GM18861 (cell line): ENCODE measurements at regions not wholly inside any gene's neighbourhood (a gene's known extent, or its start where the extent isn't known, plus 50 kb on each side); places are given as distances from the start of the nearest gene placed in this dataset.

Experiments
- ATAC-seq: cut with Tn5 transposase; IDR thresholded peaks from one replicate; pipeline ENCODE4 v1.9.1; 2021; ENCODE audit not compliant: unreplicated experiment

GRCh38 chr11:82676483-82677094 lies 57.1 kb downstream of the FAM181B start:
- ATAC-seq, result no peak

GRCh38 chr11:82675838-82676237 lies 57.8 kb downstream of the FAM181B start:
- no peak for ATAC-seq

- ATAC-seq, result no peak
Measured at GRCh38 chr11:82673631-82674030, 60.0 kb downstream of the FAM181B start.

- no peak for ATAC-seq
Measured at GRCh38 chr11:82671451-82671850, 62.2 kb downstream of the FAM181B start.

- no peak for ATAC-seq
Measured at GRCh38 chr11:82663535-82663934, 70.1 kb downstream of the FAM181B start.

GRCh38 chr11:82653752-82654151 lies 79.9 kb downstream of the FAM181B start:
- no peak for ATAC-seq

- no peak for ATAC-seq
Measured at GRCh38 chr11:82639251-82639650, 94.4 kb downstream of the FAM181B start.

- no peak for ATAC-seq
Measured at GRCh38 chr11:82636615-82637014, 97.0 kb downstream of the FAM181B start.

GRCh38 chr11:82634091-82634490 lies 99.6 kb downstream of the FAM181B start:
- no peak for ATAC-seq

GRCh38 chr11:82631722-82632630 lies 101.7 kb downstream of the FAM181B start:
- ATAC-seq, result peak; percentile 48

- ATAC-seq, result no peak
Measured at GRCh38 chr11:82610671-82611070, 123.0 kb downstream of the FAM181B start.

GRCh38 chr11:82606738-82607137 lies 126.9 kb downstream of the FAM181B start:
- ATAC-seq, result no peak

- ATAC-seq, result no peak
Measured at GRCh38 chr11:82601711-82602110, 132.0 kb downstream of the FAM181B start.

GRCh38 chr11:82599836-82600235 lies 133.8 kb downstream of the FAM181B start:
- no peak for ATAC-seq

GRCh38 chr11:82586581-82586980 lies 147.1 kb downstream of the FAM181B start:
- no peak for ATAC-seq

GRCh38 chr11:82577246-82577645 lies 156.4 kb downstream of the FAM181B start:
- ATAC-seq, result no peak

GRCh38 chr11:82560836-82561235 lies 172.8 kb downstream of the FAM181B start:
- ATAC-seq, result no peak

- ATAC-seq, result no peak
Measured at GRCh38 chr11:82559609-82560008, 174.1 kb downstream of the FAM181B start.

GRCh38 chr11:82557274-82557673 lies 176.4 kb downstream of the FAM181B start:
- peak; percentile 100 for ATAC-seq

GRCh38 chr11:82556210-82556609 lies 177.5 kb downstream of the FAM181B start:
- no peak for ATAC-seq

GRCh38 chr11:82546661-82547557 lies 186.8 kb downstream of the FAM181B start:
- no peak for ATAC-seq
